Osteocyte (in vitro differentiated cells): ENCODE measurements at regions not wholly inside any gene's neighbourhood (a gene's known extent, or its start where the extent isn't known, plus 50 kb on each side); places are given as distances from the start of the nearest gene placed in this dataset.

Experiments
- DNase-seq: peaks from one replicate; pipeline ENCODE4 v3.0.0; 2021; ENCODE audit warnings: mixed read lengths; ENCODE audit not compliant: unreplicated experiment; ENCODE audit errors: extremely low spot score
- H3K27ac Mint-ChIP-seq: one replicate; pipeline ENCODE4 v1.8.0; 2021; ENCODE audit warnings: mild to moderate bottlenecking, mixed read lengths; ENCODE audit not compliant: unreplicated experiment
- H3K27me3 Mint-ChIP-seq: one replicate; pipeline ENCODE4 v1.8.0; 2021; ENCODE audit warnings: mixed read lengths; ENCODE audit not compliant: unreplicated experiment
- H3K36me3 Mint-ChIP-seq: one replicate; pipeline ENCODE4 v1.8.0; 2021; ENCODE audit warnings: mixed read lengths; ENCODE audit not compliant: unreplicated experiment
- H3K4me1 Mint-ChIP-seq: one replicate; pipeline ENCODE4 v1.8.0; 2021; ENCODE audit warnings: mixed read lengths; ENCODE audit not compliant: unreplicated experiment
- H3K4me3 Mint-ChIP-seq: one replicate; pipeline ENCODE4 v1.8.0; 2021; ENCODE audit warnings: mild to moderate bottlenecking, moderate library complexity, mixed read lengths; ENCODE audit not compliant: unreplicated experiment
- H3K9me3 Mint-ChIP-seq: one replicate; pipeline ENCODE4 v1.8.0; 2021; ENCODE audit warnings: mixed read lengths; ENCODE audit not compliant: unreplicated experiment
- TF ChIP-seq, protein P1 (sequence below): fragments of 200-600 bp; sonication (generic); IDR thresholded peaks from 2 replicates; pipeline ENCODE4 v1.5.0; 2021; ENCODE audit warnings: antibody characterized with exemption, mild to moderate bottlenecking, moderate library complexity

DNA sequence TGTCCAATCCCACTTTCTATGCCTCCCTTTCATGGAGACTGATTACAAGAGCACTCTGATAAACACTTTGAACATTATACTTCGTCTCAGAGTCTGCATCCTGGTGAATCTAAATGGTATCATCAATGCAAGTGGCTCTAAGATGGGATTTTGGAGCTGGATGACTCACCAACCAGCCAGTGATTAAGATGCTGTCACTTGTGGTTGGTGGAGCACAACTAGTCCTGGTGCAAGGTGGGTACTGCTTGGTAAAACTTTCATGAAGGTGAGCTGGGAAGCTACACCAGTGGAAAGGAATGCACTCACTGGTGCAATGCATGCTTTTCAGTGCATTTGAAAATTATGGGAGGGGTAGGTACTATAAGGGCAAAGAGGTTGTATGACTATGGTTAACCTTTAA is 137.7 kb upstream of the TRIB2 start:
- TF ChIP-seq, protein P1, sequence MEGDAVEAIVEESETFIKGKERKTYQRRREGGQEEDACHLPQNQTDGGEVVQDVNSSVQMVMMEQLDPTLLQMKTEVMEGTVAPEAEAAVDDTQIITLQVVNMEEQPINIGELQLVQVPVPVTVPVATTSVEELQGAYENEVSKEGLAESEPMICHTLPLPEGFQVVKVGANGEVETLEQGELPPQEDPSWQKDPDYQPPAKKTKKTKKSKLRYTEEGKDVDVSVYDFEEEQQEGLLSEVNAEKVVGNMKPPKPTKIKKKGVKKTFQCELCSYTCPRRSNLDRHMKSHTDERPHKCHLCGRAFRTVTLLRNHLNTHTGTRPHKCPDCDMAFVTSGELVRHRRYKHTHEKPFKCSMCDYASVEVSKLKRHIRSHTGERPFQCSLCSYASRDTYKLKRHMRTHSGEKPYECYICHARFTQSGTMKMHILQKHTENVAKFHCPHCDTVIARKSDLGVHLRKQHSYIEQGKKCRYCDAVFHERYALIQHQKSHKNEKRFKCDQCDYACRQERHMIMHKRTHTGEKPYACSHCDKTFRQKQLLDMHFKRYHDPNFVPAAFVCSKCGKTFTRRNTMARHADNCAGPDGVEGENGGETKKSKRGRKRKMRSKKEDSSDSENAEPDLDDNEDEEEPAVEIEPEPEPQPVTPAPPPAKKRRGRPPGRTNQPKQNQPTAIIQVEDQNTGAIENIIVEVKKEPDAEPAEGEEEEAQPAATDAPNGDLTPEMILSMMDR: no peak
- Mint-ChIP-seq H3K27me3 (no peaks in the 10 kb centered on the region), H3K36me3 (no peaks in the 10 kb centered on the region), H3K9me3 (no peaks in the 10 kb centered on the region), H3K27ac (no peak overlapping the region), H3K4me3 (no peak overlapping the region), H3K4me1 (no peaks in the 10 kb centered on the region)
- DNase-seq: no peak

DNA sequence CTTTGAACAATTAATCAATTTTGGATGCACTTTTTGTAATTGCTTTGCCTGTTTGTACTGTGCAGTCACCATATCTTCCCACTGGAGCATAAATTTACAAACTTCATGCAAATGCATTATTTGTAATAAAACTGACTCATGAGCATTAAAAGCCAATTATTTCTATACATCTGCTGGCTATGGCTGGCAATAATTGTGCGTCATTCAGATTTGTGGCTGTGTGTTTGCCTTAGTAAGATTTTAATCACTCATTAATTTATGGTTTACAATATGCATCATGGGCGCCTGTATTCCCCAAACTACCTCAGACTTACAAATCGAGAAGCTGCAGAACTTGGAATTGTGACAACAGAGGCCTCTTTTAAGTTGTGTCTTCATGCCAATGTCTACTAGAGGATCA is 132.4 kb upstream of the TRIB2 start:
- DNase-seq: no peak
- Mint-ChIP-seq H3K27ac (no peak overlapping the region), H3K36me3 (no peaks in the 10 kb centered on the region), H3K27me3 (no peaks in the 10 kb centered on the region), H3K9me3 (no peaks in the 10 kb centered on the region), H3K4me3 (no peak overlapping the region), H3K4me1 (peaks cover 8% of the 10 kb centered on the region)
- TF ChIP-seq, protein P1: no peak

DNA sequence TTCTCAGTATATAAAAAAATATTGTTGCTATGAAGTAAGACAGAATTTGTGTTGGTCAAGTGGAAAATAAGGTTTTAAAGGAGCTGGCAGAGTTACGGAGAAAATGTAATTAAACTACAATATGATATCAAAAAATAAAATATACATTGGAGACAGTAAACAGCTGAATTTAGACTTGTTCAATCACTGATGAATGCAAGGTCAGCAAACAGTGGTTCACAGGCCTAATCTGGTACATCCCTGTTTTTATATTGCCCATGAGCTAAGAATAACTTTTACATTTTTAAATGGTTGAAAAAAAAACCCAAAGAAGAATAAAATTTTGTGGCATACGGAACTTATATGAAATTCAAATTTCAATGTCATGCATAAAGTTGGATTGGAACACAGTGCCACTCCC is 131.0 kb upstream of the TRIB2 start:
- no peaks in the 10 kb centered on the region for H3K9me3 Mint-ChIP-seq
- H3K36me3 Mint-ChIP-seq: no peaks in the 10 kb centered on the region
- DNase-seq: no peak
- H3K4me3 Mint-ChIP-seq: no peak overlapping the region
- peaks cover 8% of the 10 kb centered on the region for H3K4me1 Mint-ChIP-seq
- TF ChIP-seq, protein P1: no peak
- no peaks in the 10 kb centered on the region for H3K27me3 Mint-ChIP-seq
- H3K27ac Mint-ChIP-seq: no peak overlapping the region

DNA sequence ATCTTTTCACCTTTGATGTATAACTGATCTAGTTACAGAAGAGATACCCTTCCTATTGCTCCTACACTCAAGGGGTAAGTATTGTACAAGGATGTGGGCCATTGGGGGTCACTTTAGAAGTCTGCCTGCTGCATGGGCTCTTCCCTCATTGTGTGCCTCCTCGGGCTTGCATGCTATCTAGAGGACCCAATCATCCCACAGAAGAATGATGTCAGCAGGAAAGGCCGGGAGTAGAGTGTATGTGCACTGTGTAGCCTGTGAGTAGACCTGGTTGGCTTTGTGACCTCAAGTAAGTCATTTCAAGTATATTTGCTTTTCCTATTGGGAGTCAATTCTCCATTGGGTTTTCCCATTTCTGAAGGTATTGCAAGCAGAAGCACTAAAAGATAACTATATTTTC is 129.5 kb upstream of the TRIB2 start:
- Mint-ChIP-seq H3K4me3 (no peak overlapping the region), H3K4me1 (peaks cover 8% of the 10 kb centered on the region), H3K27me3 (no peaks in the 10 kb centered on the region), H3K36me3 (no peaks in the 10 kb centered on the region), H3K27ac (no peak overlapping the region), H3K9me3 (no peaks in the 10 kb centered on the region)
- no peak for DNase-seq
- TF ChIP-seq, protein P1: no peak

DNA sequence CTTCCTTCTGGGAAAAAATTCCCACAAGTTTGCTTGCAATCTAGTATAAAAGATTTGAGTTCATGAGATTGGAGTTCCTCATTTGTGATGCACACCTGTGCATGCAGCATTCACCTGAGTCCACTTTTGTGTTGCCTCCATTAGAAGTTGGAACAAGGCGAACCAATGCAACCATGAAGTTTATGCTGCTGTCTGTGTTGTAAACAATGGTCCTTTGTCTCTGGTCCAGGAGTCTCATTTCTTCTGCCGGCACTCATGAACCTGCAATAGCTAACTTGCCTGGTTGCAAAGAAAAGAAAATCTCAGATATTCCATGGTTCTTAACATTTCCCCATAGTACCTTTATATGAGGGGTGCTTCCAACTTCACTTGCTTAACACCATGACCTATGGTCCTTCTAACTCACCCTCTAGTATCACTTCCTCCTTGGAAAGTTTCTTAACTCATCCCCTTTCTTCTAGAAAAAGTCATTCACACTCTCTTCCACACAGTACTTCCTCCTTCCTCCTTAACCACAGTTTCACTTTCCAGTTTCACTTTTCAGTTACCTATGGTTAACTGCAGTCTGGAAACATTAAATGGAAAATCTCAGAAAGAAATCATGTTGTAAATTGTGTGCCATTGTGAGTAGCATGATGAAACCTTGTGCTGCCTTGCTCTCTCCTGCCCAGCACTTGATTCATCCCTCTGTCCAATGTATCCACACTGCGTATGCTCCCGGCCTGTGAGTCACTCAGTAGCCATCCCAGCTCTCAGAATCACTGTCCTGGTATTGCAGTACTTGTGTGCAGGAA is 128.8 kb upstream of the TRIB2 start:
- H3K27me3 Mint-ChIP-seq: no peaks in the 10 kb centered on the region
- peaks cover 8% of the 10 kb centered on the region for H3K4me1 Mint-ChIP-seq
- no peaks in the 10 kb centered on the region for H3K9me3 Mint-ChIP-seq
- DNase-seq: no peak
- H3K4me3 Mint-ChIP-seq: peak overlapping the region; percentile 51
- H3K27ac Mint-ChIP-seq: peak overlapping the region; percentile 86
- H3K36me3 Mint-ChIP-seq: no peaks in the 10 kb centered on the region
- TF ChIP-seq, protein P1: no peak
